SK-N-SH treated with all-trans-retinoic acid at 6 μM for 48 hours (cell line): ENCODE measurements at regions not wholly inside any gene's neighbourhood (a gene's known extent, or its start where the extent isn't known, plus 50 kb on each side); places are given as distances from the start of the nearest gene placed in this dataset.

ENCODE experiments used
- ATAC-seq: fragments of 200-7000 bp; cut with Tn5 transposase; 3 replicates; pipeline ENCODE4 v1.9.1; 2020; ENCODE audit warnings: mild to moderate bottlenecking, moderate library complexity
- ARNTL ChIP-seq: fragments of 450-650 bp; formaldehyde crosslinking; IDR thresholded peaks from 2 replicates; pipeline ENCODE4 v1.5.0; 2020; ENCODE audit warnings: low read depth, mild to moderate bottlenecking, moderate library complexity, borderline replicate concordance
- BACH2 ChIP-seq: fragments of 250-450 bp; sonication (Bioruptor Pico); IDR thresholded peaks from 2 replicates; pipeline ENCODE4 v1.9.0; 2021; ENCODE audit warnings: mild to moderate bottlenecking, borderline replicate concordance
- CSDC2 ChIP-seq: fragments of 250-450 bp; sonication (Bioruptor Pico); IDR thresholded peaks from 2 replicates; pipeline ENCODE4 v1.5.0; 2020; ENCODE audit warnings: mild to moderate bottlenecking, moderate library complexity
- ESRRG ChIP-seq: fragments of 250-450 bp; sonication (Bioruptor Pico); IDR thresholded peaks from 2 replicates; pipeline ENCODE4 v1.6.1; 2021; ENCODE audit warnings: mild to moderate bottlenecking
- GLIS3 ChIP-seq: fragments of 250-450 bp; sonication (Bioruptor Pico); IDR thresholded peaks from 2 replicates; pipeline ENCODE4 v1.5.0; 2020; ENCODE audit warnings: mild to moderate bottlenecking, moderate library complexity
- ISL1 ChIP-seq: fragments of 250-450 bp; sonication (Bioruptor Pico); IDR thresholded peaks from 2 replicates; pipeline ENCODE4 v2.1.2; 2022; ENCODE audit warnings: mild to moderate bottlenecking, moderate library complexity
- OSR1 ChIP-seq: fragments of 250-450 bp; sonication (Bioruptor Pico); IDR thresholded peaks from 2 replicates; pipeline ENCODE4 v1.8.0; 2022; ENCODE audit warnings: moderate library complexity, mild to moderate bottlenecking, inconsistent platforms
- PPARA ChIP-seq: fragments of 250-450 bp; sonication (Bioruptor Pico); IDR thresholded peaks from 2 replicates; pipeline ENCODE4 v1.5.0; 2020; ENCODE audit warnings: mild to moderate bottlenecking, borderline replicate concordance
- RARB ChIP-seq: fragments of 250-450 bp; sonication (Bioruptor Pico); IDR thresholded peaks from 2 replicates; pipeline ENCODE4 v1.8.0; 2021; ENCODE audit warnings: mild to moderate bottlenecking, moderate library complexity
- SNAI2 ChIP-seq: fragments of 250-450 bp; sonication (Bioruptor Pico); IDR thresholded peaks from 2 replicates; pipeline ENCODE4 v1.5.0; 2020; ENCODE audit warnings: mild to moderate bottlenecking, moderate library complexity
- TCF4 ChIP-seq: fragments of 250-450 bp; sonication (Bioruptor Pico); IDR thresholded peaks from 2 replicates; pipeline ENCODE4 v1.8.0; 2021; ENCODE audit warnings: mild to moderate bottlenecking, moderate library complexity, borderline replicate concordance
- ZC3H10 ChIP-seq: fragments of 250-450 bp; sonication (Bioruptor Pico); IDR thresholded peaks from 2 replicates; pipeline ENCODE4 v1.5.1; 2021; ENCODE audit warnings: mild to moderate bottlenecking, moderate library complexity
- ZFP3 ChIP-seq: fragments of 250-450 bp; sonication (Bioruptor Pico); IDR thresholded peaks from 2 replicates; pipeline ENCODE4 v1.5.0; 2020; ENCODE audit warnings: mild to moderate bottlenecking, moderate library complexity
- ZFP30 ChIP-seq: fragments of 450-650 bp; formaldehyde crosslinking; IDR thresholded peaks from 2 replicates; pipeline ENCODE4 v1.5.0; 2022; ENCODE audit warnings: mild to moderate bottlenecking, moderate library complexity
- ZNF565 ChIP-seq: fragments of 450-650 bp; formaldehyde crosslinking; conservative IDR thresholded peaks from 2 replicates; pipeline ENCODE4 v1.5.0; 2020; ENCODE audit warnings: low read depth, mild to moderate bottlenecking, moderate library complexity
- ZNF70 ChIP-seq: fragments of 450-650 bp; formaldehyde crosslinking; IDR thresholded peaks from 2 replicates; pipeline ENCODE4 v1.5.0; 2020; ENCODE audit warnings: mild to moderate bottlenecking, moderate library complexity
- ZNF8 ChIP-seq: fragments of 450-650 bp; formaldehyde crosslinking; IDR thresholded peaks from 2 replicates; pipeline ENCODE4 v1.5.0; 2020; ENCODE audit warnings: mild to moderate bottlenecking, moderate library complexity
- TF ChIP-seq, protein P1 (sequence below): fragments of 250-450 bp; sonication (Bioruptor Pico); IDR thresholded peaks from 2 replicates; pipeline ENCODE4 v1.5.1; 2021; ENCODE audit warnings: mild to moderate bottlenecking, moderate library complexity
- TF ChIP-seq, protein P2 (sequence below): fragments of 250-450 bp; sonication (Bioruptor Pico); IDR thresholded peaks from 2 replicates; pipeline ENCODE4 v1.8.0; 2021; ENCODE audit warnings: low read depth, mild to moderate bottlenecking, moderate library complexity, borderline replicate concordance
- TF ChIP-seq, protein P3 (sequence below): fragments of 250-450 bp; sonication (Bioruptor Pico); IDR thresholded peaks from 2 replicates; pipeline ENCODE4 v1.8.0; 2020; ENCODE audit warnings: mild to moderate bottlenecking, moderate library complexity, borderline replicate concordance
- TF ChIP-seq, protein P4 (sequence below): fragments of 250-450 bp; sonication (Bioruptor Pico); IDR thresholded peaks from 2 replicates; pipeline ENCODE4 v1.5.1; 2020; ENCODE audit warnings: low read depth, mild to moderate bottlenecking, moderate library complexity

DNA sequence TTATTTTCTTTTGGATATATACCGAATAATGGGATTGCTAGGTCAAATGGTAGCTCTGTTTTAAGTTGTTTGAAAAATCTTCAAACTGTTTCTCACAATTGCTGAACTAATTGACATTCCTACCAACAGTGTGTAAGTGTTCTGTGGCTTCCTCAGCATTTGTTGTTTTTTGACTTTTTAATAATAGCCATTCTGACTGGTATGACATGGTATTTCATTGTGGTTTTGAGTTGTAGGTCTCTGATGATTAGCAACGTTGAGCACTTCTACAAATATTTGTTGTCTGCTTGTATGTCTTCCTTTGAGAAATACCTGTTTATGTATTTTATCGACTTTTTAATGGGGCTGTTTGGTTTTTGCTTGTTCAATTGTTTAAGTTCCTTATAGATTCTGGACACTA, 680.1 kb upstream of the GRIA3 start (continued):
- TF ChIP-seq, protein P1, sequence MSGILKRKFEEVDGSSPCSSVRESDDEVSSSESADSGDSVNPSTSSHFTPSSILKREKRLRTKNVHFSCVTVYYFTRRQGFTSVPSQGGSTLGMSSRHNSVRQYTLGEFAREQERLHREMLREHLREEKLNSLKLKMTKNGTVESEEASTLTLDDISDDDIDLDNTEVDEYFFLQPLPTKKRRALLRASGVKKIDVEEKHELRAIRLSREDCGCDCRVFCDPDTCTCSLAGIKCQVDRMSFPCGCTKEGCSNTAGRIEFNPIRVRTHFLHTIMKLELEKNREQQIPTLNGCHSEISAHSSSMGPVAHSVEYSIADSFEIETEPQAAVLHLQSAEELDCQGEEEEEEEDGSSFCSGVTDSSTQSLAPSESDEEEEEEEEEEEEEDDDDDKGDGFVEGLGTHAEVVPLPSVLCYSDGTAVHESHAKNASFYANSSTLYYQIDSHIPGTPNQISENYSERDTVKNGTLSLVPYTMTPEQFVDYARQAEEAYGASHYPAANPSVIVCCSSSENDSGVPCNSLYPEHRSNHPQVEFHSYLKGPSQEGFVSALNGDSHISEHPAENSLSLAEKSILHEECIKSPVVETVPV (CRISPR knock-in tag): no peak
- TF ChIP-seq ZNF8 (CRISPR knock-in tag): no peak

DNA sequence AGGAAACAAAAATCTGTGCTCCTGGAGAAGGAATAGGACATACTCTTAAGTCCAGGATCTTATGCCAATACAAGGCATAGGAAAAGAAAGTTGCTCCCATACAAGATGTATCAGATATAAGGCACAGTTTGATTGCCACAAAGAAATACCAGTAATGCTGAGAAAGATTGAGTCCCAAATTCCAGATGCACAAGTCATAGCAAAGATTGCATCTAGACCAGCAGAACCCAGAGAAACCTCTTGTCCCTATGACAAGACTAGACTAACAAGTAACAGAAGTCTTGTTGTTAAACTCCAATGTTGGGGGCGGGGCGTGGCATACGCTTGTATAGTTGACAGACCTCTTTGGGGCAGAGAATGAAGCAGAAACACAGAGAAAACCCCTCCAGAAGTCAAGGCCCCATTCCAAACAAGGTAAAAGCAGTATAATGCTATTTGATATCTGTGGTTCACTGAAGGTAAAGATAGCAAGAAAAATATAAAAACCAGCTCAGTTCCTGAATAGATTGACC, 671.5 kb upstream of the GRIA3 start:
- ATAC-seq: no peak
- TF ChIP-seq, protein P2, sequence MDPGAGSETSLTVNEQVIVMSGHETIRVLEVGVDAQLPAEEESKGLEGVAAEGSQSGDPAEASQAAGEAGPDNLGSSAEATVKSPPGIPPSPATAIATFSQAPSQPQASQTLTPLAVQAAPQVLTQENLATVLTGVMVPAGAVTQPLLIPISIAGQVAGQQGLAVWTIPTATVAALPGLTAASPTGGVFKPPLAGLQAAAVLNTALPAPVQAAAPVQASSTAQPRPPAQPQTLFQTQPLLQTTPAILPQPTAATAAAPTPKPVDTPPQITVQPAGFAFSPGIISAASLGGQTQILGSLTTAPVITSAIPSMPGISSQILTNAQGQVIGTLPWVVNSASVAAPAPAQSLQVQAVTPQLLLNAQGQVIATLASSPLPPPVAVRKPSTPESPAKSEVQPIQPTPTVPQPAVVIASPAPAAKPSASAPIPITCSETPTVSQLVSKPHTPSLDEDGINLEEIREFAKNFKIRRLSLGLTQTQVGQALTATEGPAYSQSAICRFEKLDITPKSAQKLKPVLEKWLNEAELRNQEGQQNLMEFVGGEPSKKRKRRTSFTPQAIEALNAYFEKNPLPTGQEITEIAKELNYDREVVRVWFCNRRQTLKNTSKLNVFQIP (CRISPR knock-in tag): no peak
- TF ChIP-seq TCF4 (CRISPR knock-in tag) (no peak), ZFP3 (CRISPR knock-in tag) (no peak), OSR1 (CRISPR knock-in tag) (no peak), ZNF8 (CRISPR knock-in tag) (no peak), GLIS3 (CRISPR knock-in tag) (no peak), RARB (CRISPR knock-in tag) (no peak), ARNTL (no peak), SNAI2 (CRISPR knock-in tag) (no peak), ISL1 (CRISPR knock-in tag) (no peak), ZC3H10 (CRISPR knock-in tag) (no peak), ZNF70 (CRISPR knock-in tag) (no peak)
- TF ChIP-seq, protein P3, sequence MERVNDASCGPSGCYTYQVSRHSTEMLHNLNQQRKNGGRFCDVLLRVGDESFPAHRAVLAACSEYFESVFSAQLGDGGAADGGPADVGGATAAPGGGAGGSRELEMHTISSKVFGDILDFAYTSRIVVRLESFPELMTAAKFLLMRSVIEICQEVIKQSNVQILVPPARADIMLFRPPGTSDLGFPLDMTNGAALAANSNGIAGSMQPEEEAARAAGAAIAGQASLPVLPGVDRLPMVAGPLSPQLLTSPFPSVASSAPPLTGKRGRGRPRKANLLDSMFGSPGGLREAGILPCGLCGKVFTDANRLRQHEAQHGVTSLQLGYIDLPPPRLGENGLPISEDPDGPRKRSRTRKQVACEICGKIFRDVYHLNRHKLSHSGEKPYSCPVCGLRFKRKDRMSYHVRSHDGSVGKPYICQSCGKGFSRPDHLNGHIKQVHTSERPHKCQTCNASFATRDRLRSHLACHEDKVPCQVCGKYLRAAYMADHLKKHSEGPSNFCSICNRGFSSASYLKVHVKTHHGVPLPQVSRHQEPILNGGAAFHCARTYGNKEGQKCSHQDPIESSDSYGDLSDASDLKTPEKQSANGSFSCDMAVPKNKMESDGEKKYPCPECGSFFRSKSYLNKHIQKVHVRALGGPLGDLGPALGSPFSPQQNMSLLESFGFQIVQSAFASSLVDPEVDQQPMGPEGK (CRISPR knock-in tag): no peak
- TF ChIP-seq, protein P4, sequence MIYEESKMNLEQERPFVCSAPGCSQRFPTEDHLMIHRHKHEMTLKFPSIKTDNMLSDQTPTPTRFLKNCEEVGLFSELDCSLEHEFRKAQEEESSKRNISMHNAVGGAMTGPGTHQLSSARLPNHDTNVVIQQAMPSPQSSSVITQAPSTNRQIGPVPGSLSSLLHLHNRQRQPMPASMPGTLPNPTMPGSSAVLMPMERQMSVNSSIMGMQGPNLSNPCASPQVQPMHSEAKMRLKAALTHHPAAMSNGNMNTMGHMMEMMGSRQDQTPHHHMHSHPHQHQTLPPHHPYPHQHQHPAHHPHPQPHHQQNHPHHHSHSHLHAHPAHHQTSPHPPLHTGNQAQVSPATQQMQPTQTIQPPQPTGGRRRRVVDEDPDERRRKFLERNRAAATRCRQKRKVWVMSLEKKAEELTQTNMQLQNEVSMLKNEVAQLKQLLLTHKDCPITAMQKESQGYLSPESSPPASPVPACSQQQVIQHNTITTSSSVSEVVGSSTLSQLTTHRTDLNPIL: no peak

- no peak for TF ChIP-seq PPARA
- TF ChIP-seq ZC3H10 (CRISPR knock-in tag): no peak
- TF ChIP-seq, protein P2 (CRISPR knock-in tag): no peak
- no peak for TF ChIP-seq ZNF565 (CRISPR knock-in tag)
- TF ChIP-seq BACH2 (CRISPR knock-in tag): no peak
- TF ChIP-seq, protein P1 (CRISPR knock-in tag): no peak
- TF ChIP-seq, protein P3 (CRISPR knock-in tag): no peak
- TF ChIP-seq GLIS3 (CRISPR knock-in tag): no peak
- TF ChIP-seq ZFP30: no peak
- no peak for TF ChIP-seq ARNTL
- TF ChIP-seq ISL1 (CRISPR knock-in tag): no peak
- TF ChIP-seq OSR1 (CRISPR knock-in tag): no peak
- no peak for TF ChIP-seq TCF4 (CRISPR knock-in tag)
- no peak for TF ChIP-seq ZNF70 (CRISPR knock-in tag)
- TF ChIP-seq ESRRG (CRISPR knock-in tag): no peak
- TF ChIP-seq SNAI2 (CRISPR knock-in tag): no peak
- TF ChIP-seq CSDC2 (CRISPR knock-in tag): no peak
- no peak for TF ChIP-seq ZNF8 (CRISPR knock-in tag)
- TF ChIP-seq, protein P4: no peak
- no peak for TF ChIP-seq RARB (CRISPR knock-in tag)
- ATAC-seq: no peak
Observed at GRCh38 chrX:122517786-122518185, 666.3 kb upstream of the GRIA3 start.
